22Rv1 (cell line): ENCODE measurements at regions not wholly inside any gene's neighbourhood (a gene's known extent, or its start where the extent isn't known, plus 50 kb on each side); places are given as distances from the start of the nearest gene placed in this dataset.

Experiments used
- H3K27ac ChIP-seq: fragments of 450-650 bp; 2 replicates; pipeline ENCODE4 v1.5.1; 2017
- ZFX ChIP-seq: fragments of 450-650 bp; IDR thresholded peaks from 2 replicates; pipeline ENCODE4 v1.6.1; 2017; ENCODE audit warnings: antibody characterized with exemption, borderline replicate concordance
- TF ChIP-seq, protein P1 (sequence below): fragments of 450-650 bp; IDR thresholded peaks from 2 replicates; pipeline ENCODE4 v1.5.1; 2017; ENCODE audit warnings: mild to moderate bottlenecking

DNA sequence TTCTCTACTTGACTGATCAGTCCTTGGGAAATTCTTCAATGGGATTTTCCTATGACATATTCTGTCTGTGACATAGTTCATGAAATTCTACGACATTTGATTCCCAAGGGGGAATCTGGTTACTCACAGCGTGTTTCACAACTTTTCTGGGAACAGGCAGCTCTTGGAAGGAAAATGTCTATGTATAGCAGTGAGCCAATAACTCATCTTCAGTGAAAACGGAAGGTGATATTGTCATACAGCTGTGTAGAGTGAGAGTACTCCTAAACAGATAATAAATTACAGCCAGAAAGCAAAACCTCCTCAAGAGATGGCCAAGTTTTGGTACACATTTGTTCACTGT is 91.4 kb downstream of the C9orf152 start:
- no peak overlapping the region for H3K27ac ChIP-seq
- no peak for TF ChIP-seq ZFX
- TF ChIP-seq, protein P1, sequence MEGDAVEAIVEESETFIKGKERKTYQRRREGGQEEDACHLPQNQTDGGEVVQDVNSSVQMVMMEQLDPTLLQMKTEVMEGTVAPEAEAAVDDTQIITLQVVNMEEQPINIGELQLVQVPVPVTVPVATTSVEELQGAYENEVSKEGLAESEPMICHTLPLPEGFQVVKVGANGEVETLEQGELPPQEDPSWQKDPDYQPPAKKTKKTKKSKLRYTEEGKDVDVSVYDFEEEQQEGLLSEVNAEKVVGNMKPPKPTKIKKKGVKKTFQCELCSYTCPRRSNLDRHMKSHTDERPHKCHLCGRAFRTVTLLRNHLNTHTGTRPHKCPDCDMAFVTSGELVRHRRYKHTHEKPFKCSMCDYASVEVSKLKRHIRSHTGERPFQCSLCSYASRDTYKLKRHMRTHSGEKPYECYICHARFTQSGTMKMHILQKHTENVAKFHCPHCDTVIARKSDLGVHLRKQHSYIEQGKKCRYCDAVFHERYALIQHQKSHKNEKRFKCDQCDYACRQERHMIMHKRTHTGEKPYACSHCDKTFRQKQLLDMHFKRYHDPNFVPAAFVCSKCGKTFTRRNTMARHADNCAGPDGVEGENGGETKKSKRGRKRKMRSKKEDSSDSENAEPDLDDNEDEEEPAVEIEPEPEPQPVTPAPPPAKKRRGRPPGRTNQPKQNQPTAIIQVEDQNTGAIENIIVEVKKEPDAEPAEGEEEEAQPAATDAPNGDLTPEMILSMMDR, result no peak

DNA sequence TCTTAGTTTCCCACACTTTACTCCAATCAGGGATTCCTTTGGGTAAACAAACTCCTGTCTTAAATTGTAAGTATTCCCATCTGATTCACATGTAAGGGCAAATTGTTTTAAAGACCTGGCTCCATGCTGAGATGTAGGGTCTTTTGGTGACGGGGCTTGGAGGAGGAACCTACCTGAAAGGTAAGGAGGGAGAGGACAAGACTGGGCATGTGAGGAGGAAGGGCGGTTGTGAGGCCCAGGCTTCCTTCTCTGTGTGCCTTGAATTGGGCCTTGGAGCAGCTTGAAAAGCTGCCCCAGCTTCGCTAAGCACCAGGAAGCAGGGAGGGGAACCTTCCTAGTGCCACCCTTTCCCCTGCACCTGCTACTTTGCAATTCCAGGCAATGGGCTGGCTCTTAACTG is 86.8 kb downstream of the C9orf152 start:
- TF ChIP-seq, protein P1, result no peak
- no peak for TF ChIP-seq ZFX
- H3K27ac ChIP-seq, result no peak overlapping the region

DNA sequence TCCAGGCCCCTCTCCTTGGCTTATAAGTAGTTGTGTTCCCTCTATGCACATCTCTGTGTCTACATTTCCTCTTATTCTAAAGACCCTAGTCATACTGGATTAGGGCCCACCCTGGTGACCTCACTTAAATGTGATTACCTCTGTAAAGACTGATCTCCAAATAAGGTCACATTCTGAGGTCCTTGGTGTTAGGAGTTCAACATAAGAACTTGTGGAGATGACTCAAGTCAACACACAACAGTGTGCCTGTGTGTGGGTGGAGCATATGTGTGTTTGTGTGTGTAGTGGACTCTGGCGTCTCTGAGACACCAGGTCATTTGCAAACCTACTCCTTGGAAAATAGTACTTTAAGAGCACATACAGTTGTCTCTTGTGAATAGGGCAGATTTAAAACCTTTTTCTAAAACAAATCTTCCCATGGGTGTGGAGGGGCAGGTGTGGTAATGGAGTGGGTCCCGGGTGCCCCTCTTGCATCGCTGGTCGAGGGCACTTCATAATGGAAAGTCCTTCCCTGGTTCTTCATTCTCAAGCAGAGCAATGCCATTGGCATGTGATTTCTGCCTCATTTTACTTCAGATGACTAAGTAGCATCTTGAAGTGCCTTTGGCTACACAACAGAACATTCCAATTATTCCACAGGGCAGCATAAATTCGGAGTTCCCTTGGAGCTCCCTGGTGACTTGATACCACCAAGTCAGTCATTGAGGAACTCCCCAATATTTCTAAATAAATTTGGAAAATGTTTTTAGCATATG is 84.4 kb downstream of the C9orf152 start:
- no peak overlapping the region for H3K27ac ChIP-seq
- TF ChIP-seq, protein P1, result no peak
- no peak for TF ChIP-seq ZFX

DNA sequence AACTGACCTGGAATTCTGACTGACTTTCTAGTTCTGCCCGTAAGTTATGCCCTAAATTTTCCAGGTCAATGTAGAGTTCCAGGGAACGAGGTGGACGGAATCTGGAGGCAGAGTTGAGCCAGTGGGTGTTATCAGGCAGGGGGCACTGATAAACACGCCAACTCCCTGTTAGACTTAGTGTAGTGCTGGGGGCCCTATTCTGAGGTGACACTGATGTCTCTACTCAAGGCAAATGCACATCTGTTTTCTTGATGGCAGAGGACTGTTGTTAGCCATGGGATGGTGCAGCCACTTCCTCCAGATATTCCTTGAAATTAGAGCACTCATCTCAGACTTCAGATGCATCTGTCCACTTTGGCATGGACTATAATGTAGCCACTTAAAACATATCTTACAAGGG is 83.5 kb downstream of the C9orf152 start:
- TF ChIP-seq, protein P1, result no peak
- TF ChIP-seq ZFX, result no peak
- no peak overlapping the region for H3K27ac ChIP-seq

DNA sequence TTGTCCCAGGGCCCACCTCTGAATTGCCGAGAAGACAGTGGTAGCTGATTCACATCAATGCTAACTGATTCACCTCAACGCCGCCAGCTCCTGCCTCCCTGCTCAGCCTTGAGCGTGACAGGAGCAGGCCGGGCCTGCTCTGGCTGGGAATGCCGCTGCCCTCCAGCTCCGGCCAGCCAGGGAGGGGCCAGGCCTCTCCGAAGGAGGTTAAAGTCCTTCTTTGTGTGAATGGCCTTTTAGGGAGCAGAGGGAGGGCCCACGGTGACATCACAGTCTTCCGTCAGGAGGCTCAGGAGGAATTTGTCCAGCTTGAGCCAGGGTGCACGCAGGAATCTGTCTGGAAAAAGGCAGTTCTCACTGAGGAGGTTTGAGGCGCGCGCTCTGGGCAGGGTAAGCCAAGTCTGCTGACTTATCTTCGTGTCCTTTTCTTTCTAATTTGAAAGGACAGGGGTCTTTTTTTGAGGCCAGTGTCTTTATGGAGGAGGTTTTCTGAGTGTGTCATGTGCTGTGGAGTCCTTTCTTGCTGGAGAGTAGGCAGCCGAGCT is 82.7 kb downstream of the C9orf152 start:
- TF ChIP-seq ZFX, result no peak
- TF ChIP-seq, protein P1, result no peak
- 0 out of 2 replicates have a peak overlapping the region, but pooled peaks have one; percentile 13 for H3K27ac ChIP-seq

DNA sequence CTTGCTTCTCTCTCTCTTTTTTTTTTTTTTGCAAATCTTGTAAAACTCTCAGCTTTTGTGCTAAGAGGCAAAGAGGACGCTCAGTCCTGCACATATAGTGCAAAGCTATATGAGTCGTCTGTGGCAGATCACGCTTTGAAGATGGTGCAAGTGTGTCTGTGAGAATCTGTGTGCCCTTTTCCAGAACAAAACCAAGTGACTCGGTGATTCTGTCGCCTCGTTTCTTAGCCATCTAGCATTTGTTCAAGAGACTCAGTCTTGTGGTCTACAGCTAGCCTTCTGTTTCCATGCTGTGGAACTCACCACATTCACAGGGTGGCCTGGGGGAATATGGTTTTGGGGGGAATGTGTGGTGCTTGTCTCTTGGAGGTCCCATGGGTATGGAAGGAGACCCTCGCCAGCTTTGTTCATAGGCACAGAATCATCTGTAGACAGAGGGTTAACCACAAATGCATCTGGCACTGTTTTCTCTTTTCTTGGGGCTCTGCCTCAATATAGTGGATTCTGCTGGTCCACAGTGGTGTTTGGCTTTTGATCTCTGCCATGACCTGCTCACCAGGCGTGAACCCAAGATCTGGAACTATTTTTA is 82.1 kb downstream of the C9orf152 start:
- H3K27ac ChIP-seq, result 0 out of 2 replicates have a peak overlapping the region, but pooled peaks have one; percentile 13
- TF ChIP-seq, protein P1, result no peak
- no peak for TF ChIP-seq ZFX

DNA sequence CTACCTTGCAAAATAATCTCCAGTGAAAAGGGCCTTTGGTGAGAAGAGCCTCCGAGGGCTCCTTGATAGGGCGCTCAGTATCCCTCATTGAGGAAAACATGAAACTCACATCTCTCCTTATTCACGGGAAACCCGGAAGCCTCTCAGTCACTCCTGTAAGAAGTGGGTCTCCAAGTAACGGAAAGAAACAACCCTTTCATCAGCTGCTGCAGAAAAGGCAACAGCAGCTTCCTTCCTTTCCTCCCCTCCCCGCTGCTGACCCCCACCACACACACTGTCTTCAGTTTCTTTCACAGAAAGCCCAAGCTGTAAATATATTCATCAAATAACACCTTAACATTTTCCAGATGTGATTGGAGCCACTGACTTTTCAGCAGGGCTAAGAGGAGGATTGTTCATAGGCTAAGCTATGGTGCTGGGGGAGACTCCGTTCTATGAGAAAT is 81.4 kb downstream of the C9orf152 start:
- H3K27ac ChIP-seq, result no peak overlapping the region
- TF ChIP-seq, protein P1, result no peak
- TF ChIP-seq ZFX, result no peak
